Liver (tissue), 7 donors: ENCODE measurements at regions not wholly inside any gene's neighbourhood (a gene's known extent, or its start where the extent isn't known, plus 50 kb on each side); places are given as distances from the start of the nearest gene placed in this dataset.
"Not testable (repeated sequence)": the region's sequence is repeated elsewhere in the genome, so short reads cannot be mapped to it uniquely, and the experiment has no call there.

ENCODE experiments used
- DNase-seq: peaks from one replicate; pipeline ENCODE4 v3.0.0-alpha.2; 2017; ENCODE audit warnings: low spot score
- H3K27ac ChIP-seq, 2 donors: one replicate each; pipeline ENCODE4 v1.7.0; 2013; ENCODE audit warnings: inconsistent platforms in 2 of 2, low read length in 2 of 2, control low read depth in 1 of 2, low read depth in 1 of 2, mild to moderate bottlenecking in 1 of 2
- H3K27me3 ChIP-seq, 4 donors: one replicate each; pipeline versions ENCODE4 v1.6.1 to v1.7.0; 2013; ENCODE audit warnings: low read length in 3 of 4, inconsistent platforms in 1 of 4, mild to moderate bottlenecking in 1 of 4, moderate library complexity in 1 of 4; ENCODE audit not compliant: control insufficient read depth in 4 of 4, insufficient read depth in 4 of 4
- H3K36me3 ChIP-seq, 4 donors: one replicate each; pipeline versions ENCODE4 v1.6.1 to v1.7.0; 2013; ENCODE audit warnings: low read length in 3 of 4, mild to moderate bottlenecking in 3 of 4, low read depth in 1 of 4, moderate library complexity in 1 of 4; ENCODE audit not compliant: control insufficient read depth in 4 of 4, insufficient read depth in 3 of 4
- H3K4me1 ChIP-seq, 4 donors: one replicate each; pipeline versions ENCODE4 v1.6.1 to v1.7.0; 2013; ENCODE audit warnings: low read length in 3 of 4, mild to moderate bottlenecking in 3 of 4, moderate library complexity in 1 of 4; ENCODE audit not compliant: control insufficient read depth in 4 of 4, insufficient read depth in 4 of 4
- H3K4me3 ChIP-seq, 3 donors: one replicate each; pipeline versions ENCODE4 v1.6.1 to v1.7.0; 2013; ENCODE audit warnings: low read length in 3 of 3, control low read depth in 1 of 3, low read depth in 1 of 3, mild to moderate bottlenecking in 1 of 3
- H3K9ac ChIP-seq, 2 donors: one replicate each; pipeline ENCODE4 v1.7.0; 2013; ENCODE audit warnings: low read length in 2 of 2, mild to moderate bottlenecking in 2 of 2, moderate library complexity in 2 of 2, control low read depth in 1 of 2, low read depth in 1 of 2
- H3K9me3 ChIP-seq, 4 donors: one replicate each; pipeline versions ENCODE4 v1.6.1 to v1.7.0; 2013; ENCODE audit warnings: low read length in 3 of 4; ENCODE audit not compliant: control insufficient read depth in 4 of 4
- EGR1 ChIP-seq, 2 donors: IDR thresholded peaks; 2 replicates each; pipeline ENCODE4 v1.6.1; 2016 to 2018; ENCODE audit warnings: antibody characterized with exemption in 2 of 2, low read depth in 2 of 2
- FOXA1 ChIP-seq: IDR thresholded peaks from 2 replicates; pipeline ENCODE4 v1.6.1; 2016; ENCODE audit warnings: antibody characterized with exemption
- FOXA2 ChIP-seq: IDR thresholded peaks from 2 replicates; pipeline ENCODE4 v1.6.1; 2016; ENCODE audit warnings: antibody characterized with exemption
- GABPA ChIP-seq, 2 donors: IDR thresholded peaks in 1 of 2; conservative IDR thresholded peaks in 1 of 2; 2 replicates each; pipeline ENCODE4 v1.6.1; 2016; ENCODE audit warnings: antibody characterized with exemption in 2 of 2, mild to moderate bottlenecking in 1 of 2, moderate library complexity in 1 of 2
- HNF4A ChIP-seq, 2 donors: conservative IDR thresholded peaks; 2 replicates each; pipeline ENCODE4 v1.6.1; 2016; ENCODE audit warnings: antibody characterized with exemption in 2 of 2, mild to moderate bottlenecking in 2 of 2
- HNF4G ChIP-seq: IDR thresholded peaks from 2 replicates; pipeline ENCODE4 v1.6.1; 2016; ENCODE audit warnings: antibody characterized with exemption
- JUND ChIP-seq, 2 donors: IDR thresholded peaks; 2 replicates each; pipeline ENCODE4 v1.6.1; 2016; ENCODE audit warnings: antibody characterized with exemption in 2 of 2
- NR2F2 ChIP-seq: IDR thresholded peaks from 2 replicates; pipeline ENCODE4 v1.6.1; 2016; ENCODE audit warnings: antibody characterized with exemption
- RAD21 ChIP-seq, 2 donors: IDR thresholded peaks; 2 replicates each; pipeline ENCODE4 v1.6.1; 2016; ENCODE audit warnings: antibody characterized with exemption in 2 of 2, mild to moderate bottlenecking in 2 of 2
- RXRA ChIP-seq, 2 donors: IDR thresholded peaks; 2 replicates each; pipeline ENCODE4 v1.6.1; 2017 to 2018; ENCODE audit warnings: antibody characterized with exemption in 2 of 2, mild to moderate bottlenecking in 1 of 2
- SP1 ChIP-seq: IDR thresholded peaks from 2 replicates; pipeline ENCODE4 v1.6.1; 2018; ENCODE audit warnings: antibody characterized with exemption, mild to moderate bottlenecking
- TAF1 ChIP-seq: conservative IDR thresholded peaks from 2 replicates; pipeline ENCODE4 v1.6.1; 2016; ENCODE audit warnings: antibody characterized with exemption, mild to moderate bottlenecking
- YY1 ChIP-seq: IDR thresholded peaks from 2 replicates; pipeline ENCODE4 v1.6.1; 2016; ENCODE audit warnings: antibody characterized with exemption, mild to moderate bottlenecking
- WGBS: extraction: QIAGEN DNeasy Blood & Tissue Kit; methylation state at CpG from one replicate; pipeline ENCODE4 v1.1.7; 2013; 5-methylcytosine and 5-hydroxymethylcytosine counted together
- TF ChIP-seq, protein P1 (sequence below): IDR thresholded peaks from 2 replicates; pipeline ENCODE4 v1.6.1; 2016; ENCODE audit warnings: antibody characterized with exemption
- TF ChIP-seq, protein P2 (sequence below): IDR thresholded peaks from 2 replicates; pipeline ENCODE4 v1.6.1; 2016; ENCODE audit warnings: antibody characterized with exemption
- TF ChIP-seq, protein P3 (sequence below): IDR thresholded peaks from 2 replicates; pipeline ENCODE4 v1.6.1; 2016; ENCODE audit warnings: antibody characterized with exemption, mild to moderate bottlenecking
- donor health status: healthy.
- donor health status: healthy.
- donor health status: healthy.
- donor health status: healthy.

DNA sequence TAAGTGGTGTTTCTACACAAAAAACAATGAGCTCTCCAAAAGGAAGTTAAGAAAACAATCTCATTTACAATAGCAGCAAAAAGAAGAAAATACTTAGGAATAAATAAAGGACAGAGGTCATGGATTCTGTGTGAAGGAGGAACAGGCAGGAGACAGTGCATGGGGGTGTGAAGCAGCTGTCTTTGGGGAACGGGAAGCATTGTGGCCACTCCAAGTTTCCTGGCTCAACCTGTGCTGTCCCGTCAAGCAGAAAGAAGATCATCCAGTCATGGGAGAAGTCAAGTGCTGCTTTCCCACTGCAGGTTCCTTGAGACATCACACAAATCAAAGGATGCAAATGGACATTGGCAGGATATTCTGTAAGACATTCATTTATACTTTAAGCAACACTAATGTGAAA, 66.1 kb upstream of the MAML3 start:
- H3K27me3 ChIP-seq = no peaks in the 10 kb centered on the region
- 69% methylated on average over 2 of the region's 2 CpGs for WGBS
- DNase-seq = no peak

DNA sequence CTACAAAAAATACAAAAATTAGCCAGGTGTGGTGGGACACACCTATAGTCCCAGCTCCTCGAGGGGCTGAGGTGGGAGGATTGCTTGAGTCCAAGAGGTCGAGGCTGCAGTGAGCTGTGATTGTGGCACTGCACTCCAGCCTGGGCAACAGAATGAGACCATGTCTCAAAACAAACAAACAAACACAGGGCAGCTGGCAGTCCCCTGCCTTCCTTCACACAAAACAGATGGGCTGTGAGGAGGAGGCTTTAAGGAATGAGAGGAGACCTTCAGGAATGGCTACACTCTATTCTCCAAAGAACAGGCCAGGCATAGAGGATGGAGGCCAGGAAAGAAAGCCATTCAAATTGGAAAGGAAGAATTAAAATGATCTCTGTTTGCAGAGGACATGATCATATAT, 65.6 kb upstream of the MAML3 start:
- TF ChIP-seq HNF4A (conservative IDR thresholded peaks at IDR 0.05) (no peak), HNF4G (no peak), RXRA (IDR thresholded peaks at IDR 0.05) (no peak), JUND (IDR thresholded peaks at IDR 0.05) (no peak), RAD21 (IDR thresholded peaks at IDR 0.05) (no peak), NR2F2 (no peak), GABPA (IDR thresholded peaks at IDR 0.05 in 1 of 2, conservative IDR thresholded peaks at IDR 0.05 in 1 of 2) (no peak), FOXA1 (no peak), TAF1 (no peak), EGR1 (IDR thresholded peaks at IDR 0.05; ENCODE audit: low read depth in 2 of 2) (no peak)
- TF ChIP-seq, protein P1, sequence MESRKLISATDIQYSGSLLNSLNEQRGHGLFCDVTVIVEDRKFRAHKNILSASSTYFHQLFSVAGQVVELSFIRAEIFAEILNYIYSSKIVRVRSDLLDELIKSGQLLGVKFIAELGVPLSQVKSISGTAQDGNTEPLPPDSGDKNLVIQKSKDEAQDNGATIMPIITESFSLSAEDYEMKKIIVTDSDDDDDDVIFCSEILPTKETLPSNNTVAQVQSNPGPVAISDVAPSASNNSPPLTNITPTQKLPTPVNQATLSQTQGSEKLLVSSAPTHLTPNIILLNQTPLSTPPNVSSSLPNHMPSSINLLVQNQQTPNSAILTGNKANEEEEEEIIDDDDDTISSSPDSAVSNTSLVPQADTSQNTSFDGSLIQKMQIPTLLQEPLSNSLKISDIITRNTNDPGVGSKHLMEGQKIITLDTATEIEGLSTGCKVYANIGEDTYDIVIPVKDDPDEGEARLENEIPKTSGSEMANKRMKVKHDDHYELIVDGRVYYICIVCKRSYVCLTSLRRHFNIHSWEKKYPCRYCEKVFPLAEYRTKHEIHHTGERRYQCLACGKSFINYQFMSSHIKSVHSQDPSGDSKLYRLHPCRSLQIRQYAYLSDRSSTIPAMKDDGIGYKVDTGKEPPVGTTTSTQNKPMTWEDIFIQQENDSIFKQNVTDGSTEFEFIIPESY = no peak
- TF ChIP-seq, protein P2, sequence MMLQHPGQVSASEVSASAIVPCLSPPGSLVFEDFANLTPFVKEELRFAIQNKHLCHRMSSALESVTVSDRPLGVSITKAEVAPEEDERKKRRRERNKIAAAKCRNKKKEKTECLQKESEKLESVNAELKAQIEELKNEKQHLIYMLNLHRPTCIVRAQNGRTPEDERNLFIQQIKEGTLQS = no peak
- WGBS = 52% methylated on average over 2 of the region's 2 CpGs
- H3K9ac ChIP-seq = no peak overlapping the region
- H3K4me1 ChIP-seq = no peaks in the 10 kb centered on the region
- no peak overlapping the region for H3K27ac ChIP-seq
- no peaks in the 10 kb centered on the region for H3K27me3 ChIP-seq
- no peak for DNase-seq
- H3K9me3 ChIP-seq = no peaks in the 10 kb centered on the region
- H3K4me3 ChIP-seq = no peak overlapping the region
- no peaks in the 10 kb centered on the region for H3K36me3 ChIP-seq

More for the DNA sequence above, 66.1 kb upstream of the MAML3 start:
- Histone ChIP-seq H3K4me3 (no peak overlapping the region), H3K4me1 (no peaks in the 10 kb centered on the region), H3K9me3 (no peaks in the 10 kb centered on the region), H3K9ac (no peak overlapping the region), H3K36me3 (no peaks in the 10 kb centered on the region), H3K27ac (no peak overlapping the region)
- TF ChIP-seq HNF4G = no peak
- no peak for TF ChIP-seq YY1
- no peak for TF ChIP-seq TAF1
- TF ChIP-seq NR2F2 = no peak
- TF ChIP-seq, protein P1 = no peak
- TF ChIP-seq HNF4A (conservative IDR thresholded peaks at IDR 0.05) = no peak
- no peak for TF ChIP-seq FOXA2
- TF ChIP-seq, protein P3, sequence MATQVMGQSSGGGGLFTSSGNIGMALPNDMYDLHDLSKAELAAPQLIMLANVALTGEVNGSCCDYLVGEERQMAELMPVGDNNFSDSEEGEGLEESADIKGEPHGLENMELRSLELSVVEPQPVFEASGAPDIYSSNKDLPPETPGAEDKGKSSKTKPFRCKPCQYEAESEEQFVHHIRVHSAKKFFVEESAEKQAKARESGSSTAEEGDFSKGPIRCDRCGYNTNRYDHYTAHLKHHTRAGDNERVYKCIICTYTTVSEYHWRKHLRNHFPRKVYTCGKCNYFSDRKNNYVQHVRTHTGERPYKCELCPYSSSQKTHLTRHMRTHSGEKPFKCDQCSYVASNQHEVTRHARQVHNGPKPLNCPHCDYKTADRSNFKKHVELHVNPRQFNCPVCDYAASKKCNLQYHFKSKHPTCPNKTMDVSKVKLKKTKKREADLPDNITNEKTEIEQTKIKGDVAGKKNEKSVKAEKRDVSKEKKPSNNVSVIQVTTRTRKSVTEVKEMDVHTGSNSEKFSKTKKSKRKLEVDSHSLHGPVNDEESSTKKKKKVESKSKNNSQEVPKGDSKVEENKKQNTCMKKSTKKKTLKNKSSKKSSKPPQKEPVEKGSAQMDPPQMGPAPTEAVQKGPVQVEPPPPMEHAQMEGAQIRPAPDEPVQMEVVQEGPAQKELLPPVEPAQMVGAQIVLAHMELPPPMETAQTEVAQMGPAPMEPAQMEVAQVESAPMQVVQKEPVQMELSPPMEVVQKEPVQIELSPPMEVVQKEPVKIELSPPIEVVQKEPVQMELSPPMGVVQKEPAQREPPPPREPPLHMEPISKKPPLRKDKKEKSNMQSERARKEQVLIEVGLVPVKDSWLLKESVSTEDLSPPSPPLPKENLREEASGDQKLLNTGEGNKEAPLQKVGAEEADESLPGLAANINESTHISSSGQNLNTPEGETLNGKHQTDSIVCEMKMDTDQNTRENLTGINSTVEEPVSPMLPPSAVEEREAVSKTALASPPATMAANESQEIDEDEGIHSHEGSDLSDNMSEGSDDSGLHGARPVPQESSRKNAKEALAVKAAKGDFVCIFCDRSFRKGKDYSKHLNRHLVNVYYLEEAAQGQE = no peak
- TF ChIP-seq, protein P2 = no peak
- TF ChIP-seq JUND (IDR thresholded peaks at IDR 0.05) = no peak
- no peak for TF ChIP-seq SP1

DNA sequence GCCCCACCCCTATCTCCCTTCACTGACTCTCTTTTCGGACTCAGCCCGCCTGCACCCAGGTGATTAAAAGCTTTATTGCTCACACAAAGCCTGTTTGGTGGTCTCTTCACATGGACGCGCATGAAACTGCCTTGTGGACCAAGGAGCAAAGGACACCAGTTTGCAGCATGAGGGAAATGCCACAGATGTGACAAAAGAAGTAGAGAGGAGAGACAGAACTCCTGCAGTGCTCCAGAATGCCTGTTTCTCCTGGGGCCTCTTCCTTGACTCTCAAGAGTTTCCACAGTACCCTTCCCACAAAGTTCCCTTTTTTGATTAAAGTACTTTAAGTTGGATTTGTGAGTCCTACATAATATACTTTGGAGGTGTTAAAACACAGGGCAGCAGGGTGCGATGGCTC, 65.1 kb upstream of the MAML3 start:
- H3K36me3 ChIP-seq, H3K27ac ChIP-seq, H3K27me3 ChIP-seq, H3K4me1 ChIP-seq, H3K9ac ChIP-seq, H3K4me3 ChIP-seq, H3K9me3 ChIP-seq, DNase-seq: not testable (repeated sequence)
- 91% methylated on average over 5 of the region's 5 CpGs for WGBS
